ELR (cell line): ENCODE measurements at regions not wholly inside any gene's neighbourhood (a gene's known extent, or its start where the extent isn't known, plus 50 kb on each side); places are given as distances from the start of the nearest gene placed in this dataset.
A peak's percentile ranks its signal among the peaks of the same experiment; 100 is the strongest.

ENCODE experiments used
- DNase-seq: peaks from one replicate; pipeline ENCODE4 v3.0.0-alpha.2; 2015; ENCODE audit warnings: low read depth

DNA sequence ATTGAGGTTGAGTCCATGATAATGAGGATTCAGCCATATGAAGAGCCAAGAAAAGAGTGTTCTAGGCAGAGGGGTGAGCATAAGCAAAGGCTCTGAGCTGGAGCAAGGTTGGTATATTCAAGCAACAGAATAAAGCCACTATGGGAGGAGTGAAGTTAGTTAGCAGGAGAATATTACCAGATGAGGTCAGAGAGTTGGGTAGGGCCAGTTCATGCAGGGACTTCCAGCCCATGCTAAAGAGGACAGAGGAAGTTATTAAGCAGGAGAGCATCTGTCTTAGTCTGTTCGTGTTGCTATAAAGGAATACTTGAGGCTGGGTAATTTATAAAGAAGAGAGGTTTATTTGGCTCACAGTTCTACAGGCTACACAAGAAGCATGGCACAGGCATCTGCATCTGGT is 57.1 kb upstream of the ATG10 start:
- no peak for DNase-seq

DNA sequence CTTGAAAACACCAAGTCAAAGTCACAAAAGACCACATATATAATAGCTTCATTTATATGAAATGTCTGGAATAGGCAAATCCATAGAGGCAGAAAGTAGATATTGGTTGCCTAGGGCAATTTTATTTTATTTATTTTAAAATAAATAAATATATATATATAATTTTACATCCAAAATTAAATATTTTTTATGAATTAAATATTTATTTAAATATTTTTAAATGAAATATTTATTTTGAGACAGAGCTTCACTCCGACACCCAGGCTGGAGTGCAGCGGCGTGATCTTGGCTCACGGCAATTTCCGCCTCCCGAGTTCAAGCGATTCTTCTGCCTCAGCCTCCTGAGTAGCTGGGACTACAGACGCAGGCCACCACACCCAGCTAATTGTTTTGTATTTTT is 58.9 kb upstream of the ATG10 start:
- no peak for DNase-seq

DNA sequence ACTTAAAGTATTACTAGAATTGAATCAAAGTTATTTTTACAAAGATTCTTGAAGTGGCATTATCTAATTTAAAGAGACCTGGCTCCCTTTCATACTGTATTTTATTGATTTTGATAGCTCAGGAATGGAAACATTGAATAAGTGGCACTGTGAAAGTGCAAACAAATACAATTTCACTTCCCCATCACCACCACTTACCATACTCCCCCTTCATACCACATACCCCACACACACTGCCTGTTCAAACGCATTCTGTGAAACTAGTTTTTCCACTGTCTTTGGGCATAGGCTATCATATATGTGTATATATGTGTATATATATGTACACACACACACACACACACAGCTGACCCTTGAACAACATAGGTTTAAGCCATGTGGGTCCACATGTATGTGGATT is 62.1 kb upstream of the ATG10 start:
- no peak for DNase-seq

- no peak for DNase-seq
These were observed 63.1 kb upstream of the ATG10 start for GRCh38 chr5:81908771-81909170.

DNA sequence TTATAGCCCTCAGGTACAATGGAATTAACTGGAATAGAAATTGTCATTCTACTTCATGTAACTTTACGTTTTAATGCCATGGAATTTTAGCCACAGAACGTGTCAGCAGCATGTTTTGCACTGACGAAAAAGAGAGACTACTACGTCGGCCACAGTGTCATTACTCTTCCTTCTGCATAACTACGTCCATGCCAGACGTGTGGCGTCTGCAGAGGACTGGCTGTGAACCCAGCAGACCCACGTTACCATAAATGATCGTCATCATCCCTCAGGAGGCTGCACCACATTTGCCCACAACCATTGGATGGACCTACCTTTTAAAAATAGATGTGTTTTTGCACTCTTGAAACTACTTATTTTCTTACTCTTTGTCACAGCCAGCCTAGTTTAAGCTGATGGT is 63.8 kb upstream of the ATG10 start:
- no peak for DNase-seq

DNA sequence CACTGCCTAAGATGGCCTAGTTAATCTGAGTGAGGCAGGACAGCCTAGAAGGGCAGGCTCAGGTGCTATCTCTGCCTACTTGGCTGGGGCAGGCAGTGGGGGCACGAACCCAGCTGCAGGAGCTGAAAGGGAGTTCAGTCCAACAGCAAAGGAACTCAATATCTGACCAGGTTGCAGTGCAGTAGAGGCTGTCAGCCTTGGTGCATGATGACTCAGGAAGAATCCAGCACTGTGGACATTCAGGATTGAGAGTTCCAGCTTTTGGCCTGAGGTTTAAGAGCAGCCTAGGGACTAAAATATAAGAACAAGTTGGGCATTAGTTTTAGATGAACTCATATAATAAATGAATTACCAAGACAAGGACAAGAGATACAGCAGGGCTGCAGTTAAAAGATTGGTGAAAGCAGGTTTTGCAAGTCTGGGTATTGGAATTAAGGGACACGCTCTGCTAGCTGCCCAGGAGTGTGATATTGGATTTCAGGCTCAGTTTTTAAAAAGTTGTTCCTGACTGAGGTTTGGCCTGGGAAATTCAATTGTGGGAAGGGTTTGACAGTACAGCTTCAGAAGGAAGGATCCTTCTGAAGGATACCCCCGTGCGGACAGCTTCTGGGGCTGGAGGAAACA is 64.7 kb upstream of the ATG10 start:
- no peak for DNase-seq

- no peak for DNase-seq
These were observed 65.7 kb upstream of the ATG10 start for GRCh38 chr5:81906086-81906485.

- no peak for DNase-seq
These were observed 67.0 kb upstream of the ATG10 start for GRCh38 chr5:81904861-81905260.

DNA sequence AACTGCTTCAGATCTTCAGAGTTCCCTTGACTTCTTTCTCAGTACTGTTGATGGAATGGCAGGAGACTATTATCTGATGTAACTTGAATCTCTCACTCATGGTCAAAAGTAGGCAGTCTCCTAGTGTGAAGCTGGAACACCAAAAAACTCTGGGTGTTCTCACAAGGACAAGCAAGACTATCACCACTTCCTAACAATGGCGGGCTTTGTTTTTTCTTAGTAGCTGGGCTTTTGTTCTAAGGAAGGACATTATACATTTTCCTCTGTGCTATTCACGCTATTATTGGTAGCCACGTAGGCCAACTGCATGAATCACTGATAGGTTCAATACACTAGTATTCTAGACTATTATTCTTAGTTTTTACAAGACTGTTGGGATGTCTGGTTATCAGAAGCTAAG is 67.7 kb upstream of the ATG10 start:
- no peak for DNase-seq

GRCh38 chr5:81901586-81901985 is 70.2 kb upstream of the ATG10 start:
- DNase-seq, result no peak

DNA sequence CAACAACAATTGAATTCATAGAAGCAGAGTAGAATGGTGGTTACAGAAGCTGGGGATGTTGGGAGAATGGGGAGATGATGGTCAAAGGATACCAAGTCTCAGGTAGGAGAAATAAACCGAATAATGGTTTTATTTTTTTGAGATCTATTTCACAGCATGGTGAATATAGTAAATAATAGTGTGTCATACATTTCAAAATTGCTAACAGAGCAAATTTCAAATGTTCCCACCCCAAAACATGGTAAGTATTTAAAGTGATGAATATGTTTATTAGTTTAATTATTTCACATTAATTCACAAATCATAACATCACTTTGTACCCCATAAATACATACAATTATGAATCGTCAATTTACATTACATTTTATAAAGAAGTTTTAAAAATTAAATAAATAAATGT is 72.7 kb upstream of the ATG10 start:
- DNase-seq, result no peak

DNA sequence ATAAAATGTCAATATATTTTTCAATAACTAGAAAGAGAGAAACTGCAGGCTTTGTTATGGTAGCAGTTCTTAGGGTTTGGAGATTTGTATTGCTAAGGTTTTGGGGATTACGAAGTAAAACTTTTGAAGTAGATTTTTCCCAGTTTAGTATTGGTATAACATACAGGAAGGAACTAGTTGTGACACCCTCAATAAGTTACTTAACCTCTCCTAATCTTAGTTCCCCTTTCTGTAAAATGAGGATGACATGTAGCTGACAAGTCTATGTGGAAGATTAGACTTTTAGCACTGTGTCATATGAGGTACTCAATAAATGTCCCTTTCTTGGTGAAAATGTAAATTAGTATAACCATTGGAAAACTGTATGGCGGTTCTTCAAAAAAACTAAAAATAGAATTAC is 73.4 kb upstream of the ATG10 start:
- no peak for DNase-seq

DNA sequence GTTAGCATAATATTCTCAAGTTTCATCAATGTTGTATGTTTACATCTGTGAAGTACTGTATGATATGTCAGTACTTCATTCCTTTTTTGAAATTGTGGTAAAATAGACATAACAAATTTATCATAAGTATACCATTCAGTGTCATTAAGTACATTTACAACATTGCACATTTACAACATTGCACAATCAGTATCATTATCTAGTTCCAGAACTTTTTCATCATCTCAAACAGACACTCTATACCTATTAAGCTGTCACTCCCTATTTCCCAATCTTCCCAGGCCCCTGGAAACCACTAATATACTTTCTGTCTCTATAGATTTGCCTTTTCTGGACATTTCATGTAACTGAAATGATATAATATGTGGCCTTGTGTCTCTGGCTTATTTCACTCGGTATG is 75.1 kb upstream of the ATG10 start:
- DNase-seq, result no peak

GRCh38 chr5:81895307-81895706 is 76.5 kb upstream of the ATG10 start:
- DNase-seq, result no peak

DNA sequence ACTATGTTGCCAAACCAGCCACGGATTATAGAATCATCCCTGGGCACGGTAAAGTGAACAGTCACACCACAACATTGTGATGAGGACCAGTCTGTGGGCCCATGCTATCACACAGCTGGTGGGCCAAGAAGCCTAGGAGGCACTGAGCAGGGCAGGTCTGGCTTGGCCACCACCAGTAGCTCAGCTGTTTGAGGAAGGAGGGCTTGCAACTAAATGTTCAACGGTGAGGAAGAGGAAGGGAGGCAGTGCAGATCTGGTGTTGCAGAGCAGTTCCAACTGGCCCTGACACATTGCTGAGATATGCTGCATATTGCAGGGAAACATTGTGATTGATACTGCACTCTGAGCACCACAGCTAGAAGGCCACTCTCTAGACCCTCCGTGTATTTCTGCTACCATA is 77.9 kb upstream of the ATG10 start:
- DNase-seq, result no peak

- no peak for DNase-seq
These were observed 87.0 kb upstream of the ATG10 start for GRCh38 chr5:81884871-81885270.

DNA sequence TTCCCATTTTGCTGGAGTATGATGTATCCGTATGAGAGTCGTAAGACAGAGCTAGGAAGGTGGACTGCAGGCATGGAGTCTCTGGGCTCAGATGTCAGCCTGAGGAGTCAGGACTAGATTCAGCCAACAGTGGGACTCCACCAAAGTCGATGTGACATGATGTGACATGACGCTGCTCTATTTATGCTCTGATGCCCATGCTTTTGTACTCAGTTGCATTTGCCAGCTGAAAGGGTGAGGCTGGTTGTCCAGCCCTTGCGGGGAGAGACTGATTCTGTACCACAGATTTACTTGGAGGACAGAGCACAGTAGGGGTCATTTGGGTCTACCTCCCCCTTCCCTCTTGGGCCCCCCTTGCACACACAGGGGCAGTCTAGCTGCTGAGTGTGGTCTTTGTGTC is 88.5 kb upstream of the ATG10 start:
- no peak for DNase-seq

- no peak for DNase-seq
These were observed 90.2 kb upstream of the ATG10 start for GRCh38 chr5:81881595-81881994.

GRCh38 chr5:81879936-81880335 is 91.9 kb upstream of the ATG10 start:
- no peak for DNase-seq

- DNase-seq, result no peak
These were observed 93.5 kb upstream of the ATG10 start for GRCh38 chr5:81878333-81878732.

DNA sequence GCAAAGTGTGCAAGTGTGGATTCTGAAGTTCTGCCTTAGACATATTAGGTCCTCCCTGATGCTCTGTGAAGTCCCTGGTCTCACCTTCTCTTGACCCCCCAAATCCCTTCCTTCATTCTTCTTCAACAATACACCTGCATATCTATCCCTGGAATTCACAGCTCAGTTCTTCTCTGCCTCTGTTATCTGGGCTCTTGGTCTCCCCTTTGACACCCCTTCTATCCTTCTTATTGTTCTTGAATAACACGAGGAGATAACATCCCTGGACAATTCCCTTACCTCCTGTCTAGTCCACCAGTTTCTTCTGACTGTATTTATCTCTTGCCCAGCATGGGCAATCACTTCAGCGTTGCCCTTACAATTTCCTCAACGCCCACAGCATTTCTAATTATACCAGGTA is 104.8 kb upstream of the ATG10 start:
- no peak for DNase-seq

DNA sequence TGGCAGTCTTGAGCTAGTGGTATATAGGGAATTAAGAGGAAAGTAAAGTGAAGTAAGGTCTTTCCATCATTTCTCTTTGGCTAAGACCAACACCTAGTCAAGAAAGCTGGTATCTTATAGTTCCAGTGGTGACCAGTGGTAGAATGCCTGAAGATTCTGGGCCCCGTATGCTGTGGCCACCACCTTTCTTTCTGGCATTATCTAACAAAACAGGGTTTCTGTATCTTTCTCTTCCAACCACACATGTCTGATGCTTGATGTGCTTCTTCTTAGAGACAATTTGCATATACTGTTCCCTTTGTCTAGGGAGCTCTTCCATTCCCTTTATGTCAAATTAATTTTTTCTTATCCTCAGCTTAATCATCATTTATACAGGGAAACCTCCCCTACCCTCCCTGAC is 109.9 kb upstream of the SSBP2 start:
- no peak for DNase-seq

- no peak for DNase-seq
These were observed 108.7 kb upstream of the SSBP2 start for GRCh38 chr5:81859624-81860023.

- DNase-seq, result peak; percentile 28
These were observed 106.3 kb upstream of the SSBP2 start for GRCh38 chr5:81856948-81857928.
